ENCODE measurements at regions not wholly inside any gene's neighbourhood (a gene's known extent, or its start where the extent isn't known, plus 50 kb on each side); places are given as distances from the start of the nearest gene placed in this dataset.

DNA sequence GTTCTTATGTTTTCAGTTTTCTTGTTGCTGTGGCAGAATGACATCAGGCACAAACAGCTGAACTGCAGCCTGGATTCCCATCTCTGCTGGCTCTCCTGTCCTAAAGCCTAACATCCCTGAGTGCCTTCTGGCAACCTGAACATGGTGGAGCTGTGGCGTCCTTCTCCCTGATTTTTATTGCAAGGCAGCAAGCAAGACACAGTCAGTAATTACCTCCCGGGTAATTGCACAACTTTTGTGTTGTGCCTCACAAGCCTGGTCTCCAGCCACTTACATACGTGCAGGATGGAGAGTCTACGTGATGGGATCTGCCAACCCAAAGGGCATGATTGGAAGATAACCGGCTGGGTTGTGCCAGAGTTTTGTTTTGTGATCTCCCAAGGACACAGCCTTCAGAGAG is 116.1 kb upstream of the PARD3 start:
- TF ChIP-seq, protein P1, sequence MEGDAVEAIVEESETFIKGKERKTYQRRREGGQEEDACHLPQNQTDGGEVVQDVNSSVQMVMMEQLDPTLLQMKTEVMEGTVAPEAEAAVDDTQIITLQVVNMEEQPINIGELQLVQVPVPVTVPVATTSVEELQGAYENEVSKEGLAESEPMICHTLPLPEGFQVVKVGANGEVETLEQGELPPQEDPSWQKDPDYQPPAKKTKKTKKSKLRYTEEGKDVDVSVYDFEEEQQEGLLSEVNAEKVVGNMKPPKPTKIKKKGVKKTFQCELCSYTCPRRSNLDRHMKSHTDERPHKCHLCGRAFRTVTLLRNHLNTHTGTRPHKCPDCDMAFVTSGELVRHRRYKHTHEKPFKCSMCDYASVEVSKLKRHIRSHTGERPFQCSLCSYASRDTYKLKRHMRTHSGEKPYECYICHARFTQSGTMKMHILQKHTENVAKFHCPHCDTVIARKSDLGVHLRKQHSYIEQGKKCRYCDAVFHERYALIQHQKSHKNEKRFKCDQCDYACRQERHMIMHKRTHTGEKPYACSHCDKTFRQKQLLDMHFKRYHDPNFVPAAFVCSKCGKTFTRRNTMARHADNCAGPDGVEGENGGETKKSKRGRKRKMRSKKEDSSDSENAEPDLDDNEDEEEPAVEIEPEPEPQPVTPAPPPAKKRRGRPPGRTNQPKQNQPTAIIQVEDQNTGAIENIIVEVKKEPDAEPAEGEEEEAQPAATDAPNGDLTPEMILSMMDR (IDR thresholded peaks at IDR 0.05; ENCODE audit: low read depth, low read length) = no peak
- no peak for TF ChIP-seq POLR2A (IDR thresholded peaks at IDR 0.05; ENCODE audit: extremely low read depth, insufficient read length)
- TF ChIP-seq MYC (IDR thresholded peaks at IDR 0.05; ENCODE audit: low read depth, low read length) = no peak
- TF ChIP-seq, protein P2, sequence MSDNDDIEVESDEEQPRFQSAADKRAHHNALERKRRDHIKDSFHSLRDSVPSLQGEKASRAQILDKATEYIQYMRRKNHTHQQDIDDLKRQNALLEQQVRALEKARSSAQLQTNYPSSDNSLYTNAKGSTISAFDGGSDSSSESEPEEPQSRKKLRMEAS (IDR thresholded peaks at IDR 0.05; ENCODE audit: low read depth, low read length) = no peak
- DNase-seq (ENCODE audit: low read depth) = peak; percentile 7
- no peak overlapping the region for H3K4me3 ChIP-seq (ENCODE audit: low read depth, low read length)

DNA sequence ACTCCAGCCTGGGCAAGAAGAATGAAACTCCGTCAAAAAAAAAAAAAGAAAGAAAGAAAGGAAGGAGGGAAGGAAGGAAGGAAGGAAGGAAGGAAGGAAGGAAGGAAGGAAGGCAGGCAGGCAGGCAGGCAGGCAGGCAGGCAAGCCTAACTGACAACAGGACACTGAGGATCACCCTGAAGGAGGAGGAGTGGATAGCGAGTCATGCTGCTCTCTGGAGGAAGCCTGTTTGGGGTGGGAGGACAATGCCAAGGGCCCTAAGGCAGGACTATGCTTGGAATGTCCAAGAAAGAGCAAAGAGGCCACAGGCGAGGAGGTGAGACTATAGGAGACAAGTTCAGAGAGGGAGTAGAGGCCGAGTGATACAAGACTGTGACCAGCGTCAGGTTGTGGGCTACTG is 107.0 kb upstream of the PARD3 start:
- no peak overlapping the region for H3K4me3 ChIP-seq (ENCODE audit: low read depth, low read length)
- TF ChIP-seq, protein P1 (IDR thresholded peaks at IDR 0.05; ENCODE audit: low read depth, low read length) = no peak
- TF ChIP-seq POLR2A (IDR thresholded peaks at IDR 0.05; ENCODE audit: extremely low read depth, insufficient read length) = no peak
- DNase-seq (ENCODE audit: low read depth) = no peak

DNA sequence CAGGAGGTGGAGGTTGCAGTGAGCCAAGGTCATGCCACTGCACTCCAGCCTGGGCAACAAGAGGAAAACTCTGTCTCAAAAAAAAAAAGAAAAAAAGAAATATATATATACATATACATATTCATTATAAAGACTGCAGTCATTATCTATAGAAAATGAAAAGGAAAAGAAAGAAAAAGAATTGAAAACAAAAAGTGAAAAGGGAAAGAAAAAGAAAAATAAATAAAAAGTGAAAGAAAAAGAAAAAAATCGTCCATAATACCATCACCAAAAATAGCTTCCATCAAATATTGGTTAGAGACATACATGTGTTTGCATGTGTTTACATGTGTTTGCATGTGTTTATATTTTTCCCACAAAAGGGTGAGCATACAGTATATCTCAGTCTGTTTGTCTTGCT is 105.5 kb upstream of the PARD3 start:
- no peak for DNase-seq (ENCODE audit: low read depth)
- TF ChIP-seq, protein P2 (IDR thresholded peaks at IDR 0.05; ENCODE audit: low read depth, low read length) = no peak
- TF ChIP-seq MYC (IDR thresholded peaks at IDR 0.05; ENCODE audit: low read depth, low read length) = no peak
- TF ChIP-seq, protein P1 (IDR thresholded peaks at IDR 0.05; ENCODE audit: low read depth, low read length) = no peak
- no peak for TF ChIP-seq POLR2A (IDR thresholded peaks at IDR 0.05; ENCODE audit: extremely low read depth, insufficient read length)
- no peak overlapping the region for H3K4me3 ChIP-seq (ENCODE audit: low read depth, low read length)

DNA sequence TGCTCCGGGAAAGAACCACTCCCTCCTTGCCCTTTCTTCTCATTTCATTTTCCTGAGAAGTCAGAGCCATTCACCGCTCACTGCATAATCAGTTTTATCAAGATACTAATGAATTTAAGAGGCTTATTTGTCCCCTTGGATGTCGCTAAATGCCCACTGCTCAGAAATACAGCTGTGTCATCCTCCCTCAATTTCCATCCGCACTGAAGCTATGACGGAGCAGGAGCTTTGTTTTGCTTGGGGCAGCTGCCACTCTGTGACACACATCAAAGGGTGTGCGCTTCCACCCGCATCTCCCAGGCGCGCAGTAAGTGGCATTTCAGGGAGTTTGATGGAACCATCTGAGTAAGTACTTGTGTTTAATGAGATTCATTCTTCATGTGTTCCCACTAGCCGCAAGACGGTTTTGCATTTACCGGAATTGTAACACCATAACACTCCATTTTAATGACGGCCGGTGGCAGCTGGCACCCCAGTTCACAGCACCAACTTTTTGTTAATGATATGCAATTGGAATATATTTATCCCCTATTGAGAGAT is 103.8 kb upstream of the PARD3 start:
- TF ChIP-seq, protein P1 (IDR thresholded peaks at IDR 0.05; ENCODE audit: low read depth, low read length) = no peak
- TF ChIP-seq POLR2A (IDR thresholded peaks at IDR 0.05; ENCODE audit: extremely low read depth, insufficient read length) = no peak
- TF ChIP-seq MYC (IDR thresholded peaks at IDR 0.05; ENCODE audit: low read depth, low read length) = no peak
- TF ChIP-seq, protein P2 (IDR thresholded peaks at IDR 0.05; ENCODE audit: low read depth, low read length) = no peak
- no peak overlapping the region for H3K4me3 ChIP-seq (ENCODE audit: low read depth, low read length)
- no peak for DNase-seq (ENCODE audit: low read depth)

DNA sequence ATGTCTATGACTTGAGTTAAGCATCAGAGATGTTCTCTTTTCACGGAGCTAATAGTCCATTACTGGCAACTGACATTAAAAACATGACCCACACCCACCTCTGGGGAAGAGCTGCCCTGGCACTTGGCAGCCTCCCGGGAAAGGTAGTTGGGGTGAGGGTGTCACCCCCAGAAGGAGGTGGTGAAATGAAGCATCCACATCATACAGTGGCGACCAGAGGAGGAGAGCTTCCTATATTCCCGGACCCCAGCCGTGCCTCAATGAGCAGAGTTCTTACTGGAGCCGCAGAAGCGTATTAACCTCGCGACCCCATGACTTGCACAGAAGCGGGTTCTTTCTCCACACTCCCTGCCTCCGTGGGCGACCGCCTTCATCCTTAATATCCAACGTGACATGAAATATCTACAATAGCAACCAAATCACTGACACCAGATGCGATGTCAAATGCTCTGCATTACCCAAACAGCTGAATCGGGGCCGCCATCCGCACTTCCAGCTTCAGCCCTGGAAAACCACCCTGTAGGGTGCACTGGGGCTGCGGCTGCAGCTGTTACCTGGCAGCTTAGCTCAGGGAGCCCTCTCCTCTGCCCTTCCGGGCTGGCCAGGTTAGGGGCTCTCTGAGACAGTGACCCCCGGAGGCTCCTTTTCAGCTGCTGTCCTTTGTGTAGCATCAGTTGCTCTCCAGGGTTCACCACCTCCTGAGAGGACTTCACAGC is 103.1 kb upstream of the PARD3 start:
- TF ChIP-seq, protein P2 (IDR thresholded peaks at IDR 0.05; ENCODE audit: low read depth, low read length) = no peak
- TF ChIP-seq POLR2A (IDR thresholded peaks at IDR 0.05; ENCODE audit: extremely low read depth, insufficient read length) (no peak), MYC (IDR thresholded peaks at IDR 0.05; ENCODE audit: low read depth, low read length) (no peak)
- TF ChIP-seq, protein P1 (IDR thresholded peaks at IDR 0.05; ENCODE audit: low read depth, low read length) = no peak
- no peak overlapping the region for H3K4me3 ChIP-seq (ENCODE audit: low read depth, low read length)
- no peak for DNase-seq (ENCODE audit: low read depth)
